ENCODE measurements at regions not wholly inside any gene's neighbourhood (a gene's known extent, or its start where the extent isn't known, plus 50 kb on each side); places are given as distances from the start of the nearest gene placed in this dataset.

DNA sequence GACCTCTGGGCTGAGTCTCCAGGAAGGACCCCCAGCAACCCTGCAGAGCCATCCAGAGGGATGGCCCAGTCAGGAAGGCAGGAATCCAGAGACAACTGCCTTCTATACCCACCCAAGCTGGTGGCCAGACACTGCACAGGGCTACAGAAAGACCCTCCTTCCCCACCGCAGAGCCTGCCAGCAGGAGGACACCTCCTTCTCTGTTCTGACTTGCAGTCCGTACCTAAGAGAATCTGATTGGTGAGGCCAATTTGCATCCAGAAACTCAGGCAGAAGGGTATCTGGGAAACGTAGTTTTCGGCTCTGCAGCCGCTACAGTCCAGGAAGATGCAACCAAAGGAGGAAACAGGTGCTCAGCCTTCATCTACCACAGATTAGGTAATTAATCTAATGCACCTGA, 155.4 kb upstream of the FRG1 start:
- TF ChIP-seq, protein P1, sequence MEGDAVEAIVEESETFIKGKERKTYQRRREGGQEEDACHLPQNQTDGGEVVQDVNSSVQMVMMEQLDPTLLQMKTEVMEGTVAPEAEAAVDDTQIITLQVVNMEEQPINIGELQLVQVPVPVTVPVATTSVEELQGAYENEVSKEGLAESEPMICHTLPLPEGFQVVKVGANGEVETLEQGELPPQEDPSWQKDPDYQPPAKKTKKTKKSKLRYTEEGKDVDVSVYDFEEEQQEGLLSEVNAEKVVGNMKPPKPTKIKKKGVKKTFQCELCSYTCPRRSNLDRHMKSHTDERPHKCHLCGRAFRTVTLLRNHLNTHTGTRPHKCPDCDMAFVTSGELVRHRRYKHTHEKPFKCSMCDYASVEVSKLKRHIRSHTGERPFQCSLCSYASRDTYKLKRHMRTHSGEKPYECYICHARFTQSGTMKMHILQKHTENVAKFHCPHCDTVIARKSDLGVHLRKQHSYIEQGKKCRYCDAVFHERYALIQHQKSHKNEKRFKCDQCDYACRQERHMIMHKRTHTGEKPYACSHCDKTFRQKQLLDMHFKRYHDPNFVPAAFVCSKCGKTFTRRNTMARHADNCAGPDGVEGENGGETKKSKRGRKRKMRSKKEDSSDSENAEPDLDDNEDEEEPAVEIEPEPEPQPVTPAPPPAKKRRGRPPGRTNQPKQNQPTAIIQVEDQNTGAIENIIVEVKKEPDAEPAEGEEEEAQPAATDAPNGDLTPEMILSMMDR (IDR thresholded peaks at IDR 0.05; ENCODE audit: low read depth, low read length): no peak
- TF ChIP-seq EZH2phosphoT487 (IDR thresholded peaks at IDR 0.05; ENCODE audit: low read depth): no peak
- Histone ChIP-seq H3K4me2 (ENCODE audit: low read length) (no peak overlapping the region), H3K9me3 (ENCODE audit: insufficient read depth, low read length) (no peaks in the 10 kb centered on the region), H4K20me1 (ENCODE audit: insufficient read depth, low read length) (no peaks in the 10 kb centered on the region), H2AFZ (ENCODE audit: low read depth, low read length) (no peak overlapping the region), H3K4me1 (ENCODE audit: low read length) (no peaks in the 10 kb centered on the region; the same call in 1 of the 2 replicates), H3K27ac (ENCODE audit: low read length) (no peak overlapping the region), H3K36me3 (replicated peaks; ENCODE audit: low read depth, low read length) (no peaks in the 10 kb centered on the region), H3K9ac (ENCODE audit: low read length) (no peak overlapping the region), H3K4me3 (ENCODE audit: low read length) (no peak overlapping the region), H3K79me2 (ENCODE audit: low read length) (no peaks in the 10 kb centered on the region), H3K27me3 (ENCODE audit: low read depth, low read length) (no peaks in the 10 kb centered on the region)

DNA sequence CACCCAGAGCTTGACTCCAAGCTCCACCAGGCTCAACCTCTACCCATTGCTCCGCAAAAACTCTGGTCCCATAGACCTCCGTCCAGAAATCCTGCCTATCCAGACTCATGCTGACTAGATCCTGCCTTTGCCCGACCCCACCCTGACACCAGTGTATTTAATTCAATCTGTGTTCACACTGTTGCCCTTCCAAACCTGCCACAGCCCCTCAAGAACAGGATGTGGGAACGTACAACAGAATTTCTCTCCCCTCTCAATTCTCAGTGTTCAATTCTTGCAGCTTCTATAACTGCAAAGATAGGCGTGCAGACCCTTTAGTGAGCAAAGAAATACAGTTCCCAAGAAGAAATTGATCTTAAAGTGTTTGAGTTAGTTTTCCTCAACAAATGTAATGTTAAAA, 154.2 kb upstream of the FRG1 start:
- Histone ChIP-seq H3K4me3 (ENCODE audit: low read length) (no peak overlapping the region), H2AFZ (ENCODE audit: low read depth, low read length) (no peak overlapping the region), H3K27ac (ENCODE audit: low read length) (no peak overlapping the region), H3K9me3 (ENCODE audit: insufficient read depth, low read length) (no peaks in the 10 kb centered on the region), H3K36me3 (replicated peaks; ENCODE audit: low read depth, low read length) (no peaks in the 10 kb centered on the region), H3K4me1 (ENCODE audit: low read length) (no peaks in the 10 kb centered on the region; the same call in 1 of the 2 replicates), H4K20me1 (ENCODE audit: insufficient read depth, low read length) (no peaks in the 10 kb centered on the region), H3K27me3 (ENCODE audit: low read depth, low read length) (no peaks in the 10 kb centered on the region), H3K9ac (ENCODE audit: low read length) (no peak overlapping the region), H3K4me2 (ENCODE audit: low read length) (no peak overlapping the region), H3K79me2 (ENCODE audit: low read length) (no peaks in the 10 kb centered on the region)
- TF ChIP-seq, protein P1 (IDR thresholded peaks at IDR 0.05; ENCODE audit: low read depth, low read length): no peak

DNA sequence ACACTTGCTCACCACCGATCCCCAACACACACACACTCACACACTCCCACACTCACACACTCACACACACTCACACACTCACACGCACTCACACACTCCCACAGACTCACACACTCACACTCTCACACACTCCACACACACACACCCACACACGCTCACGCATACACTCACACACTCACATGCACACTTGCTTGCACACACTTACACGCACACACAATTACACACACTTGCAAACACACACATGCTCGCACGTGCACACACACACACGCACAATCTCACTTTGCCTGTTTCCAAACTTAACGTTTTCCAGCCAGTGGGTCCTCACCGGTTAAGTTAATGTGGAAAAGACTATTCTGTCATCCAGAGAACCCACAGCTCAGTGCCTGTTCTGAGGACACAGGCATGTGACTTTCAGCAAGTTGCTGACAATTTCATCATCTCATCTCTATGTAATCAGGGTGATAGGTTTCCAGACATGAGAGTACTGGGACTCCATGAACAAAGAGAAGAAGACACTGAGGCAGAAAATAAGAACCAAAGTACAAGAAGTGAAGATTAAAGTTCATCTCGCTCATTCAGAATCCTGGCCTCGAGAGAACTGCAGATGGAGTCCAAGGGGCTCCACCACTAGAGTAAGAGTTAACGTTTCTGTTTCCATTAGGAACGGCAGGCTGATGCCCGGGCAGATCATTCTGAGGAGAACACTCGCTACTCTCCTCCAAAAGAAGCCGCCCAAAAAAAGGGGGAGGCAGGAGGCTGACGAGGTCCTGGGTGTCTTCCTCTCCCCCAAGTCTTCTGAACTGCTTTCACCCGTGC, 153.2 kb upstream of the FRG1 start:
- no peaks in the 10 kb centered on the region for H3K79me2 ChIP-seq (ENCODE audit: low read length)
- H3K9me3 ChIP-seq (ENCODE audit: insufficient read depth, low read length): no peaks in the 10 kb centered on the region
- no peaks in the 10 kb centered on the region for H3K36me3 ChIP-seq (replicated peaks; ENCODE audit: low read depth, low read length)
- no peaks in the 10 kb centered on the region for H4K20me1 ChIP-seq (ENCODE audit: insufficient read depth, low read length)
- no peak overlapping the region for H3K9ac ChIP-seq (ENCODE audit: low read length)
- H3K27me3 ChIP-seq (ENCODE audit: low read depth, low read length): no peaks in the 10 kb centered on the region
- H3K4me2 ChIP-seq (ENCODE audit: low read length): no peak overlapping the region
- H2AFZ ChIP-seq (ENCODE audit: low read depth, low read length): no peak overlapping the region
- H3K27ac ChIP-seq (ENCODE audit: low read length): no peak overlapping the region
- H3K4me1 ChIP-seq (ENCODE audit: low read length): no peaks in the 10 kb centered on the region; the same call in 1 of the 2 replicates
- TF ChIP-seq EZH2phosphoT487 (IDR thresholded peaks at IDR 0.05; ENCODE audit: low read depth): no peak
- TF ChIP-seq, protein P1 (IDR thresholded peaks at IDR 0.05; ENCODE audit: low read depth, low read length): no peak
- no peak overlapping the region for H3K4me3 ChIP-seq (ENCODE audit: low read length)

DNA sequence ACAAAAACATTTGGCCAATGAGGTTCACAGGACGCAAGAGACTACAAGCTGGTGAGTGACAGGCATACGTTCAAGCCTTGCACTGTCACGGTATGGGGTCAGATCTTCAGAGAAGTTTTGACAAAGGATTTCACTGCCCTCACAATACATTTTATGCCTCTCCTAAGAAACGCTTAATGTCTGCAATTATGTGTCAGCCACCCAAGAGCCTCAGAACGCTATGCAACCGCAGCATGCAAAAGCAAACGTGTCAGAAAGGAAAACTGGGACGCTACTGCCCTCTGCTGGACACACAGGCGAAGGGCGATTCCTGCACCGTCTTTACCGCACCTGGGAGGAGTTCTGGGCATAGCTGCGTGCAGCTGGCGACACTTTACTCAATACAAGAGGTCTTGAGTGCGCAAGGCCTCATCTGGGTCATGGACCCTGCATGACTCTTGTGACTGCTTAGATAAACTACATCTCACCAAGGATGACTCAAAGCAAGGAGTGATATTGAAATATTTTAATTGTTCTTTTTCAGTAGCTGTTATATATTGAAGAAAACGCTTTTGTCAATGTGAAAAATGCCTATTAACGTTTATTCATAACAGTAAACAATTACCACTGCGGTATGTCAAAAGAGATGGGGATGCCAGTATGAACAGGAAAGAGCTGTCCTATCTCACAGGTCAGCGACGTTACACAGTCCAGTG, 147.6 kb upstream of the FRG1 start:
- Histone ChIP-seq H3K4me2 (ENCODE audit: low read length) (peak overlapping the region; percentile 59), H3K27ac (ENCODE audit: low read length) (no peak overlapping the region), H3K36me3 (replicated peaks; ENCODE audit: low read depth, low read length) (no peaks in the 10 kb centered on the region), H2AFZ (ENCODE audit: low read depth, low read length) (no peak overlapping the region; the same call in 1 of the 2 replicates), H3K4me3 (ENCODE audit: low read length) (peak overlapping the region; percentile 40; the same call in 1 of the 2 replicates), H3K9me3 (ENCODE audit: insufficient read depth, low read length) (no peaks in the 10 kb centered on the region), H3K27me3 (ENCODE audit: low read depth, low read length) (no peaks in the 10 kb centered on the region), H3K4me1 (ENCODE audit: low read length) (peaks cover 4% of the 10 kb centered on the region; the same call in 1 of the 2 replicates), H4K20me1 (ENCODE audit: insufficient read depth, low read length) (no peaks in the 10 kb centered on the region), H3K79me2 (ENCODE audit: low read length) (no peaks in the 10 kb centered on the region), H3K9ac (ENCODE audit: low read length) (no peak overlapping the region)
- TF ChIP-seq, protein P1 (IDR thresholded peaks at IDR 0.05; ENCODE audit: low read depth, low read length): peak; percentile 53
- no peak for TF ChIP-seq EZH2phosphoT487 (IDR thresholded peaks at IDR 0.05; ENCODE audit: low read depth)
